ENCODE measurements at regions not wholly inside any gene's neighbourhood (a gene's known extent, or its start where the extent isn't known, plus 50 kb on each side); places are given as distances from the start of the nearest gene placed in this dataset.

DNA sequence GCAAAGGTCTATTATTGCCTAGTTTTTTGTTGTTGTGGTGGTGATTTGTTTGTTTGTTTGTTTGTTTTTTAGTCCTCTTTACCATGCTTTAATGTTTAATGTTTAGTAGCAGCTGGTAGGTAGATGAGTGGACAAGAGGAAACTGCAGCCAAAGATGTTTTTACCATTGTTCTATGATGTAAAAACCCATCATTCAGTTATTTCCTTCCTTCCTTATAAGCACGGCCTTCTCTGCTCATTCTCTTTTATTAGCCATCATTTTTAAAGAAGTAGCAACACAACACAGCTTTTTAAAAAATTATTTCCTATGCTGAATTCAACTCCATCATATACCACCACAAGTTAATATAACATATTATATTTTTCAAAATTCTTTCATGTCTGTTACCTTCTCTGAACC is 58.5 kb upstream of the BOC start:
- no peak for ATAC-seq (ENCODE audit: low read depth)
- CTCF ChIA-PET = no interaction called here
- H4K5ac ChIP-seq (ENCODE audit: low read depth, low read length) = no peak overlapping the region

More for the DNA sequence above, 58.5 kb upstream of the BOC start:
- H3K4me1 ChIP-seq (ENCODE audit: control insufficient read depth, insufficient read depth, low read length) = peaks cover 7% of the 10 kb centered on the region; the same call in 1 of the 2 replicates
- no peaks in the 10 kb centered on the region for H3K9me3 ChIP-seq (ENCODE audit: control insufficient read depth, insufficient read depth, low read length)
- H3K36me3 ChIP-seq (ENCODE audit: control insufficient read depth, insufficient read depth, low read length) = no peaks in the 10 kb centered on the region
- no peak overlapping the region for H3K23ac ChIP-seq (ENCODE audit: low read depth, low read length)
- WGBS, 2 experiments (ENCODE audit: extremely low coverage in 2 of 2, insufficient read length in 1 of 2) = no CpG with 5 or more reads among the region's 1 CpG
- H3K14ac ChIP-seq (replicated peaks; ENCODE audit: low read depth, low read length) = no peak overlapping the region
- H4K20me1 ChIP-seq (ENCODE audit: insufficient read depth, low read length) = no peaks in the 10 kb centered on the region
- intact Hi-C loops (cut with micrococcal nuclease) = no loop called here
- no peak overlapping the region for H2BK15ac ChIP-seq (ENCODE audit: low read depth, low read length)
- H3K4me3 ChIP-seq (ENCODE audit: insufficient read depth, low read depth, low read length) = no peak overlapping the region
- H2BK120ac ChIP-seq (ENCODE audit: low read depth, low read length) = no peak overlapping the region
- no peak overlapping the region for H3K27ac ChIP-seq (ENCODE audit: insufficient read depth, low read length)
- no peak overlapping the region for H2AFZ ChIP-seq (replicated peaks; ENCODE audit: low read length, poor library complexity)
- H4K8ac ChIP-seq (ENCODE audit: low read depth in 2 of 2, low read length in 2 of 2) = no peak overlapping the region
- H2AK5ac ChIP-seq (ENCODE audit: low read depth, low read length) = no peak overlapping the region
- POLR2A ChIA-PET (ENCODE audit: unreplicated experiment) = no interaction called here
- no peaks in the 10 kb centered on the region for H3K79me1 ChIP-seq (ENCODE audit: low read depth in 1 of 2, low read length in 2 of 2)
- H3K18ac ChIP-seq (ENCODE audit: low read depth, low read length) = no peak overlapping the region
- TF ChIP-seq CEBPB (IDR thresholded peaks at IDR 0.05; ENCODE audit: low read depth, low read length) (no peak), POLR2A (IDR thresholded peaks at IDR 0.05; ENCODE audit: low read depth, low read length) (no peak), RAD21 (IDR thresholded peaks at IDR 0.05; ENCODE audit: low read length) (no peak), NFE2L2 (IDR thresholded peaks at IDR 0.05; ENCODE audit: low read depth, low read length) (no peak), SMC3 (IDR thresholded peaks at IDR 0.05; ENCODE audit: low read depth, low read length) (no peak), BHLHE40 (IDR thresholded peaks at IDR 0.05; ENCODE audit: low read depth, low read length) (no peak)
- TF ChIP-seq, protein P1, sequence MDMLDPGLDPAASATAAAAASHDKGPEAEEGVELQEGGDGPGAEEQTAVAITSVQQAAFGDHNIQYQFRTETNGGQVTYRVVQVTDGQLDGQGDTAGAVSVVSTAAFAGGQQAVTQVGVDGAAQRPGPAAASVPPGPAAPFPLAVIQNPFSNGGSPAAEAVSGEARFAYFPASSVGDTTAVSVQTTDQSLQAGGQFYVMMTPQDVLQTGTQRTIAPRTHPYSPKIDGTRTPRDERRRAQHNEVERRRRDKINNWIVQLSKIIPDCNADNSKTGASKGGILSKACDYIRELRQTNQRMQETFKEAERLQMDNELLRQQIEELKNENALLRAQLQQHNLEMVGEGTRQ (IDR thresholded peaks at IDR 0.05; ENCODE audit: low read depth, low read length) = no peak
- TF ChIP-seq, protein P2, sequence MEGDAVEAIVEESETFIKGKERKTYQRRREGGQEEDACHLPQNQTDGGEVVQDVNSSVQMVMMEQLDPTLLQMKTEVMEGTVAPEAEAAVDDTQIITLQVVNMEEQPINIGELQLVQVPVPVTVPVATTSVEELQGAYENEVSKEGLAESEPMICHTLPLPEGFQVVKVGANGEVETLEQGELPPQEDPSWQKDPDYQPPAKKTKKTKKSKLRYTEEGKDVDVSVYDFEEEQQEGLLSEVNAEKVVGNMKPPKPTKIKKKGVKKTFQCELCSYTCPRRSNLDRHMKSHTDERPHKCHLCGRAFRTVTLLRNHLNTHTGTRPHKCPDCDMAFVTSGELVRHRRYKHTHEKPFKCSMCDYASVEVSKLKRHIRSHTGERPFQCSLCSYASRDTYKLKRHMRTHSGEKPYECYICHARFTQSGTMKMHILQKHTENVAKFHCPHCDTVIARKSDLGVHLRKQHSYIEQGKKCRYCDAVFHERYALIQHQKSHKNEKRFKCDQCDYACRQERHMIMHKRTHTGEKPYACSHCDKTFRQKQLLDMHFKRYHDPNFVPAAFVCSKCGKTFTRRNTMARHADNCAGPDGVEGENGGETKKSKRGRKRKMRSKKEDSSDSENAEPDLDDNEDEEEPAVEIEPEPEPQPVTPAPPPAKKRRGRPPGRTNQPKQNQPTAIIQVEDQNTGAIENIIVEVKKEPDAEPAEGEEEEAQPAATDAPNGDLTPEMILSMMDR (conservative IDR thresholded peaks at IDR 0.05; ENCODE audit: low read depth, low read length) = no peak
- no TSS peak for BruUV-seq (replicated peaks)
- no peak overlapping the region for H2BK5ac ChIP-seq (ENCODE audit: low read depth, low read length, poor library complexity, severe bottlenecking)
- H3K4me2 ChIP-seq (ENCODE audit: low read depth, low read length) = no peak overlapping the region
- DNase-seq = no peak
- H3K9me1 ChIP-seq (ENCODE audit: insufficient read depth, low read length) = no peaks in the 10 kb centered on the region
- no peak overlapping the region for H2AK9ac ChIP-seq (replicated peaks; ENCODE audit: low read depth, low read length, poor library complexity)
- H4K91ac ChIP-seq (ENCODE audit: insufficient read depth, low read depth, low read length) = no peak overlapping the region
- H2BK20ac ChIP-seq (ENCODE audit: low read depth, low read length) = no peak overlapping the region
- dilution Hi-C loops (cut with HindIII; ENCODE audit: low sequenced_read_pairs, unreplicated experiment) = no loop called here
- in situ Hi-C loops (cut with MboI; ENCODE audit: low sequenced_read_pairs) = no loop called here
- no peak overlapping the region for H3K9ac ChIP-seq (ENCODE audit: low read depth, low read length)
- peaks cover 4% of the 10 kb centered on the region; the same call in 1 of the 2 replicates for H3K27me3 ChIP-seq (ENCODE audit: control insufficient read depth, insufficient read depth, low read length)
- H3K4ac ChIP-seq (ENCODE audit: low read depth, low read length) = no peak overlapping the region
- no peak overlapping the region for H3K56ac ChIP-seq (ENCODE audit: extremely low read depth, insufficient read depth, low read length)

All from IMR-90 (cell line).